Natural killer cell (primary cell): ENCODE measurements at regions not wholly inside any gene's neighbourhood (a gene's known extent, or its start where the extent isn't known, plus 50 kb on each side); places are given as distances from the start of the nearest gene placed in this dataset.

Experiments used
- ATAC-seq, 3 donors: fragments of 150-1000 bp in 2 of 3; fragments of 200-7000 bp in 1 of 3; cut with Tn5 transposase; 1 replicate in 1 of 3; 2 replicates in 2 of 3; pipeline ENCODE4 v1.10.0; 2021; ENCODE audit warnings: mild to moderate bottlenecking in 2 of 3, moderate library complexity in 2 of 3
- DNase-seq, 2 donors: peaks; one replicate each; pipeline versions ENCODE4 v3.0.0 to v3.0.0-alpha.2; 2013 to 2021; ENCODE audit warnings: mixed read lengths in 1 of 2
- H3K27ac ChIP-seq: one replicate; pipeline ENCODE4 v1.5.1; 2013; ENCODE audit warnings: mild to moderate bottlenecking, low read length
- H3K27me3 ChIP-seq: one replicate; pipeline ENCODE4 v1.6.1; 2013; ENCODE audit warnings: low read length; ENCODE audit not compliant: control insufficient read depth, insufficient read depth
- H3K36me3 ChIP-seq: one replicate; pipeline ENCODE4 v1.6.1; 2013; ENCODE audit warnings: low read length; ENCODE audit not compliant: control insufficient read depth, insufficient read depth
- H3K4me1 ChIP-seq: one replicate; pipeline ENCODE4 v1.6.1; 2013; ENCODE audit warnings: low read length; ENCODE audit not compliant: control insufficient read depth, insufficient read depth
- H3K4me3 ChIP-seq: one replicate; pipeline ENCODE4 v1.5.1; 2013; ENCODE audit warnings: low read length
- H3K9me3 ChIP-seq: one replicate; pipeline ENCODE4 v1.6.1; 2013; ENCODE audit warnings: low read length; ENCODE audit not compliant: control insufficient read depth, insufficient read depth
- H3K27ac Mint-ChIP-seq, 2 donors: one replicate each; pipeline ENCODE4 v1.8.0; 2022; ENCODE audit warnings: mild to moderate bottlenecking in 2 of 2, mixed read lengths in 2 of 2, moderate library complexity in 1 of 2
- H3K27me3 Mint-ChIP-seq, 2 donors: one replicate each; pipeline ENCODE4 v1.8.0; 2022; ENCODE audit warnings: low read depth in 2 of 2, mixed read lengths in 2 of 2
- H3K36me3 Mint-ChIP-seq: one replicate; pipeline ENCODE4 v1.8.0; 2022; ENCODE audit warnings: mixed read lengths
- H3K4me1 Mint-ChIP-seq, 2 donors: one replicate each; pipeline ENCODE4 v1.8.0; 2022; ENCODE audit warnings: mixed read lengths in 2 of 2
- H3K4me3 Mint-ChIP-seq: one replicate; pipeline ENCODE4 v1.8.0; 2022; ENCODE audit warnings: mild to moderate bottlenecking, moderate library complexity, mixed read lengths
- H3K9me3 Mint-ChIP-seq, 2 donors: one replicate each; pipeline ENCODE4 v1.8.0; 2022; ENCODE audit warnings: mixed read lengths in 2 of 2
- CTCF ChIP-seq: fragments of 200-600 bp; IDR thresholded peaks from one replicate; pipeline ENCODE4 v1.8.0; 2022; ENCODE audit warnings: antibody characterized with exemption
- WGBS: methylation state at CpG from one replicate; pipeline ENCODE4 v1.1.7; 2013; ENCODE audit warnings: missing lambda C conversion rate; ENCODE audit not compliant: insufficient coverage; 5-methylcytosine and 5-hydroxymethylcytosine counted together
- intact Hi-C: fragments of 100-400 bp; cut with micrococcal nuclease; formaldehyde crosslinking; loops from one replicate; pipeline ENCODE4 v1.14.2; 2022

GRCh38 chr13:83007226-83007625 lies 875.0 kb downstream of the SLITRK1 start:
- Mint-ChIP-seq H3K36me3 (no peaks in the 10 kb centered on the region), H3K4me1 (no peaks in the 10 kb centered on the region)

GRCh38 chr13:83003185-83003584 lies 879.1 kb downstream of the SLITRK1 start:
- Mint-ChIP-seq H3K9me3 (peaks cover 13 to 14% of the 10 kb centered on the region in 2 donors), H3K27me3 (no peaks in the 10 kb centered on the region), H3K4me1 (no peaks in the 10 kb centered on the region), H3K27ac (no peak overlapping the region), H3K36me3 (no peaks in the 10 kb centered on the region), H3K4me3 (no peak overlapping the region)
- Histone ChIP-seq H3K9me3 (no peaks in the 10 kb centered on the region), H3K27ac (no peak overlapping the region), H3K4me1 (no peaks in the 10 kb centered on the region), H3K4me3 (no peak overlapping the region), H3K27me3 (no peaks in the 10 kb centered on the region), H3K36me3 (no peaks in the 10 kb centered on the region)
- intact Hi-C loops = no loop called here
- DNase-seq (no peak), ATAC-seq (no peak)
- TF ChIP-seq CTCF = no peak

More at GRCh38 chr13:83007226-83007625, 875.0 kb downstream of the SLITRK1 start:
- H3K36me3 ChIP-seq = no peaks in the 10 kb centered on the region
- intact Hi-C loops = no loop called here
- H3K4me1 ChIP-seq = no peaks in the 10 kb centered on the region
- Mint-ChIP-seq H3K27ac (no peak overlapping the region), H3K4me3 (no peak overlapping the region), H3K27me3 (no peaks in the 10 kb centered on the region), H3K9me3 (peaks cover 10 to 12% of the 10 kb centered on the region in 2 donors)
- no peak overlapping the region for H3K4me3 ChIP-seq
- no peaks in the 10 kb centered on the region for H3K27me3 ChIP-seq
- DNase-seq = no peak
- H3K27ac ChIP-seq = no peak overlapping the region
- no peak for ATAC-seq
- no peak for TF ChIP-seq CTCF
- H3K9me3 ChIP-seq = no peaks in the 10 kb centered on the region

- Mint-ChIP-seq H3K36me3 (no peaks in the 10 kb centered on the region), H3K9me3 (peaks cover 7 to 11% of the 10 kb centered on the region in 2 donors), H3K4me1 (no peaks in the 10 kb centered on the region), H3K27me3 (no peaks in the 10 kb centered on the region), H3K27ac (no peak overlapping the region), H3K4me3 (no peak overlapping the region)
- 92% methylated on average over 2 of the region's 2 CpGs for WGBS
- Histone ChIP-seq H3K36me3 (no peaks in the 10 kb centered on the region), H3K27me3 (no peaks in the 10 kb centered on the region), H3K4me3 (no peak overlapping the region), H3K9me3 (no peaks in the 10 kb centered on the region), H3K27ac (no peak overlapping the region), H3K4me1 (no peaks in the 10 kb centered on the region)
- ATAC-seq (no peak), DNase-seq (no peak)
- no peak for TF ChIP-seq CTCF
- intact Hi-C loops = no loop called here
Measured at GRCh38 chr13:82993417-82993816, 888.9 kb downstream of the SLITRK1 start.

GRCh38 chr13:82976499-82976898 lies 905.8 kb downstream of the SLITRK1 start:
- Mint-ChIP-seq H3K9me3 (peaks cover 8 to 16% of the 10 kb centered on the region in 2 donors), H3K27ac (no peak overlapping the region), H3K36me3 (peaks cover 9% of the 10 kb centered on the region), H3K4me3 (no peak overlapping the region), H3K27me3 (no peaks in the 10 kb centered on the region), H3K4me1 (no peaks in the 10 kb centered on the region)
- Histone ChIP-seq H3K4me3 (no peak overlapping the region), H3K9me3 (peaks cover 5% of the 10 kb centered on the region), H3K4me1 (no peaks in the 10 kb centered on the region), H3K27ac (no peak overlapping the region), H3K36me3 (no peaks in the 10 kb centered on the region), H3K27me3 (no peaks in the 10 kb centered on the region)
- no peak for TF ChIP-seq CTCF
- ATAC-seq (no peak), DNase-seq (no peak)
- intact Hi-C loops = no loop called here
